ELF-1 (cell line): ENCODE measurements at regions not wholly inside any gene's neighbourhood (a gene's known extent, or its start where the extent isn't known, plus 50 kb on each side); places are given as distances from the start of the nearest gene placed in this dataset.

Experiments
- DNase-seq: peaks from one replicate; pipeline ENCODE4 v3.0.0-alpha.2; 2016; ENCODE audit warnings: low read depth, low spot score

DNA sequence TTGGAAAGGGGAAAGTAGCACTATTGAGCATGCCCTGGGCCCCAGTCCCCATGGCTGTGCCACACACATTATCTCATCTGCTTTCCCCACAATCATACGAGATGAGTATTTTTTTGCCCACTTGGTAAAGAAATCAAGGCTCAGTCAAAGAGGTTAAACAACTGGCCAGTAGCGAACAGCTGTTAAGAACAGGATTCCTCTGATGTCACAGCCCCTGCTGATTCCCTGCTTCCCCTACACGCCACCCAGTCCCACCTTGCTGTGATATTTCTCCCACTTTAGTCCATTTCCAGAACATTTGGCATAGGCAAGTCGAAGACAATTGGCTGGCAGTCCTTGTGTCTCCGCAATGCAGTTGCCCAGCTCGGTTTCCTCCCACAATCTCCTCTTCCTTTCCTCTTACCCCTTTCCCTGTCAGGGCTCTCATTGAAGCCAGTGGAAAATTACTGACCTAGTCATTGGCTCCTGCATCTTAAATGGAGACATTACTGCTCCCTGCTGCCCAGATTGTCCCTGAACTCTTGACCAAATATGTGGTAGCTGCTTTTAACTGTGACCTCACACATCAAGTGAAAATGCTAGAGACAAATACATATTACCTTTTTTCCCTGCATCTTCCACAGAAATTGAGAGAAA, 56.5 kb upstream of the EEPD1 start:
- DNase-seq, result no peak

DNA sequence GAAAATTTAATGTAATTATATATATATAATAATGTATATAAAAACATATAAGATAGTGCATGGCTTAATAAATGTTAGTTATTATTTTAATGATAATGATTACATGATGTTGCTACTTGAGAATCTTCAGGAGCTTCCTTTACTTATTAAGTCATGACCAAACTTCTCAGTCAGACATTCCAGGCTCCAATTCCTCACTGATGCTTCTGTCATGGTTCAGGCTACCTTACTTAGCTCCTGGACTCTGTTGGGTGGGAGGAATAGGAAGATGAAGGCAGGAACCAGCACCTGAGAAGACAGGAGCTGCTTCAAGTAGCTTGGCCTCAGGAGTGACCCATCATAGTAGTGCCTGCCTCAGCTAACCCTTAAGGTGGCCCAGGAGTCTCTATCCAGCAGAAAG, 55.0 kb upstream of the EEPD1 start:
- no peak for DNase-seq

DNA sequence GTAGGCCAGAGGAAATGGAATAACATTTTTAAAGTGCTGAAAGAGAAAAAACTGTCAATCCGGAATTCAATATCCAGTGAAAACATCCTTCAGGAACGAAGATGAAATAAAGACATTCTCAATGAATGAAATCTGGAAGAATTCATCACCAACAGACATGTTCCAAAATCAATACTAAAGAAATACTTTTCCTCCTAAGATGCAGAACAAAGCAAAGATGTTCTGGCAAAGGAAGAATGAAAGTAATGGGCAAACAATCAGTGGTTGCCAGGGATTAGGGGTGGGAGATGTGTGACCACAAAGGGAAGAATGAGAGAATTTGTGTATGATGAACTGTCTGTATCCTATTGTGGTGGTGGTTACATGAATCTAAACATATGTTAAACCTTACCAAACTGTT, 52.8 kb upstream of the EEPD1 start:
- DNase-seq, result no peak

DNA sequence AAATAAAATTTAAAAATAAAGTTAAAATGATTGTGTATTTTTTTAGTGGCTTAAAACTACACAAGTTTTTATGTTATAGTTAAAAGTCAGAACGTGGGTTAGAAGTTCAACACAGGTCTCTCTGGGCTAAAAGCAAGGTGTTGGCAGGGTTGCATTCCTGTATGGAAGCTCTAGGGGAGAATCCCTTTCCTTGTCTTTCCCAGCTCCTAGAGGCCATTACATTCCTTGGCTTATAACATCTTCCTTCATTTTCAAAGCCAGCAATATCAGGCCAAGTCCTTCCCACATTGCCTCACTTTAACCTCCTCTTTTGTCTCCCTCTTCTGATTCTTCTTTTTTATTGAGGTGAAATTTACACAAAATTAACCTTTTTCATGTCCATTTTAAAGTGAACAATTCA, 52.4 kb upstream of the EEPD1 start:
- DNase-seq, result no peak
